ENCODE measurements at regions not wholly inside any gene's neighbourhood (a gene's known extent, or its start where the extent isn't known, plus 50 kb on each side); places are given as distances from the start of the nearest gene placed in this dataset.
A peak's percentile ranks its signal among the peaks of the same experiment; 100 is the strongest.
"Not testable (repeated sequence)": the region's sequence is repeated elsewhere in the genome, so short reads cannot be mapped to it uniquely, and the experiment has no call there.

DNA sequence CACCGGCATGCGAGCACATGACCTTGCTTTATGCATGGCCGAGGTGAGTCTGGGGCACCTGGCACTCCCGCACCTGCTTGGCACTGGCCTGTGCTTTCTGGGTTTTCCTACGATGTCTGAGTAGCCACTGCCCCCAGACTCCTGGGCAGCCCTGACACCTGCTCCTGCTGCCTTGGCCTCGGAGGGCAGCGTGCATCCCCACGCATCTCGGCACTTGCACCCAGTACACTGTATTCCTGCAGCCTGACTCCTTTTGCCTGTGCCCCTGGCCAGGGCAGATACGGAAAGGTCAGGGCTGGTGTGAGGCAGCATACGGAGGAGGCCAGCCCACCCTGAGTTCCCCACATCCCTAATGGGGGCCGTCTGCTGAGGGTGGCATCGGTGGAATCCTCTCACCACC, 340.6 kb downstream of the TEX29 start:
- no peak overlapping the region for H3K4me3 ChIP-seq (ENCODE audit: low read depth in 1 of 2, low read length in 2 of 2)
- peaks cover 0 to 21% of the 10 kb centered on the region in 2 donors for H3K4me1 ChIP-seq (ENCODE audit: control insufficient read depth in 1 of 2, insufficient read depth in 2 of 2, low read length in 2 of 2)
- H3K9me3 ChIP-seq (ENCODE audit: control insufficient read depth in 1 of 2, low read length in 2 of 2) = no peaks in the 10 kb centered on the region
- no peaks in the 10 kb centered on the region for H3K27me3 ChIP-seq (ENCODE audit: low read depth, low read length)
- H3K27ac ChIP-seq (ENCODE audit: low read length) = no peak overlapping the region
- H3K36me3 ChIP-seq (ENCODE audit: control insufficient read depth in 1 of 2, insufficient read depth in 2 of 2, low read length in 2 of 2) = no peaks in the 10 kb centered on the region

DNA sequence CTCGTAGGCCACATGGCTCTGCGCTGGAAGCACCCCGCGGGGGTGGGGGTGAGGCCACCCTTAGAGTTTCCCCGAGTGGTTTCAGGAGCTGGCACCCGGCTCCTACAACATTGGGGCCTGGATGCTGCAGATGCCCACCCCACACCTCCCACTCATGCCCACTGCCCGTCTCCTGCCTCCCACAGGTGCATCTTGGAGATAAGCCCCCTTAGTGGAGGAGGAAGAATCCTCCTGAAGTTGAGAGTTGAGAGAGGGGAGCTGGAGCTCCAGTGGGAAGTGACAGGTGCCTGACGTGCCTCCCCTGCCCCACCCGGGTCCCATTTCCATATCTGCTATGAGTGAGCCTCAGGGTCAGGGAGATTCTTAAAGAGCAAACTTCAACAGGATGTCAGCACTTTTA, 341.3 kb downstream of the TEX29 start:
- H3K4me1 ChIP-seq (ENCODE audit: control insufficient read depth in 1 of 2, insufficient read depth in 2 of 2, low read length in 2 of 2) = peaks cover 0 to 21% of the 10 kb centered on the region in 2 donors
- no peaks in the 10 kb centered on the region for H3K36me3 ChIP-seq (ENCODE audit: control insufficient read depth in 1 of 2, insufficient read depth in 2 of 2, low read length in 2 of 2)
- no peaks in the 10 kb centered on the region for H3K27me3 ChIP-seq (ENCODE audit: low read depth, low read length)
- no peak overlapping the region for H3K27ac ChIP-seq (ENCODE audit: low read length)
- H3K9me3 ChIP-seq (ENCODE audit: control insufficient read depth in 1 of 2, low read length in 2 of 2) = no peaks in the 10 kb centered on the region
- no peak overlapping the region for H3K4me3 ChIP-seq (ENCODE audit: low read depth in 1 of 2, low read length in 2 of 2)

DNA sequence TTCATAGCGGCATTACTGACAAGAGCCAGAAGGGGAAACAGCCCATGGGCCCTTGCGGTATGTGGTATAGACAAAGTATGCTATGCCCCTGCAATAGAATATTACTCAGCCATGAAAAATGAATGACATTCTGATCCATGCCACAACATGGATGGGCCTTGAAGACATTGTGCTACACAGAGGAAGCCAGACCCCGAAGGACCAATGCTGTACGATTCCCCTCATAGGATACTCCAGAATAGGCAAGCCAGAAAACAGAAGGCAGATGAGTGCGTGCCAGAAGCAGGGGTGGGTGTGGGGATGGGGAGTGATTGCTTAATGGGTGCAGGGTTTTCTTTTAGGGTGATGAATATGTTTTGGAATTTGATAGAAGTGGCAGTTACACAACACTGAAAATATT, 342.0 kb downstream of the TEX29 start:
- Histone ChIP-seq H3K9me3 (ENCODE audit: control insufficient read depth in 1 of 2, low read length in 2 of 2) (no peaks in the 10 kb centered on the region), H3K4me3 (ENCODE audit: low read depth in 1 of 2, low read length in 2 of 2) (no peak overlapping the region), H3K27me3 (ENCODE audit: low read depth, low read length) (no peaks in the 10 kb centered on the region)

DNA sequence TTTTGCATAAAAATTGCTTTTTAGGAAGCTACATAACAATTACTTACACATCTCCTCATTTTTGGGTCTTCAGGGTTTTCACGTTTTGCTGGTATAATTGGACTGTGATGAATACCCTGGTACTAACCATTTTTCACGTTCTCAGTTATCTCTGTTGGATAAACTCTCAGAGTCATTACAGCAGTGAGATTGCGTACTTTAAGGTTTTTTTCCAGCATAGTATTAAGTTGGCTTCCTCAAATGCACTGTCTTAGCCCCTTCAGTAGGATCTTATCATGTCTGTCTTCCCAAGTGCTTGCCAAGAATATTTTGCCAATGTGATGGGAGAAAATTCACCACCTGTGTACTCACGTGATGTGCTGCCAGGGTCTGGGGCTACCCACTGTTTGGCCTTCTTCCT, 342.5 kb downstream of the TEX29 start:
- H3K36me3 ChIP-seq (ENCODE audit: control insufficient read depth in 1 of 2, insufficient read depth in 2 of 2, low read length in 2 of 2) = no peaks in the 10 kb centered on the region
- H3K4me1 ChIP-seq (ENCODE audit: control insufficient read depth in 1 of 2, insufficient read depth in 2 of 2, low read length in 2 of 2) = peaks cover 0 to 21% of the 10 kb centered on the region in 2 donors
- no peaks in the 10 kb centered on the region for H3K9me3 ChIP-seq (ENCODE audit: control insufficient read depth in 1 of 2, low read length in 2 of 2)
- no peaks in the 10 kb centered on the region for H3K27me3 ChIP-seq (ENCODE audit: low read depth, low read length)
- no peak overlapping the region for H3K4me3 ChIP-seq (ENCODE audit: low read depth in 1 of 2, low read length in 2 of 2)
- H3K27ac ChIP-seq (ENCODE audit: low read length) = peak overlapping the region; percentile 27

More for the DNA sequence above, 342.0 kb downstream of the TEX29 start:
- no peak overlapping the region for H3K27ac ChIP-seq (ENCODE audit: low read length)
- H3K4me1 ChIP-seq (ENCODE audit: control insufficient read depth in 1 of 2, insufficient read depth in 2 of 2, low read length in 2 of 2) = peaks cover 0 to 21% of the 10 kb centered on the region in 2 donors
- H3K36me3 ChIP-seq (ENCODE audit: control insufficient read depth in 1 of 2, insufficient read depth in 2 of 2, low read length in 2 of 2) = no peaks in the 10 kb centered on the region

DNA sequence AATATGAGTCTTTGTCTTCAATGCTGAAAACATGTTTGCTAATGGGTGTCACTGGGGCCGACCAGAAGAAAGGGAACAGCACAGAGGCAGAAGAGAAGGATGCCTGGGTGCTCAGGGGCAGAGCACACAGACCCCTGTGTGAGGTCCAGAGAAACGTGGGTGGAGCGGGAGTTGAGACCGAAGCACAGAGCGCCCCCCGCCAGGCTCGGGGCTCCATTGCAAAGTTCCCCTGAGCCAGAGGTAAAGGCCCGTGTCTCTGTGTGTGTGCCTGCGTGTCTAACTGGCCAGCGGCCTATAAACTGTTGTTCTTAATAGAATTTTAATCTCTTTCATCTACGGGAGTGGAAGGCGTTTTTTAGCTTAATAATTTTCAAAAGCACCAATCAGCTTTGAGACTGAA, 343.1 kb downstream of the TEX29 start:
- Histone ChIP-seq H3K27me3 (ENCODE audit: low read depth, low read length) (no peaks in the 10 kb centered on the region), H3K9me3 (ENCODE audit: control insufficient read depth in 1 of 2, low read length in 2 of 2) (no peaks in the 10 kb centered on the region), H3K4me1 (ENCODE audit: control insufficient read depth in 1 of 2, insufficient read depth in 2 of 2, low read length in 2 of 2) (peaks cover 0 to 21% of the 10 kb centered on the region in 2 donors), H3K36me3 (ENCODE audit: control insufficient read depth in 1 of 2, insufficient read depth in 2 of 2, low read length in 2 of 2) (no peaks in the 10 kb centered on the region), H3K27ac (ENCODE audit: low read length) (peak overlapping the region; percentile 27), H3K4me3 (ENCODE audit: low read depth in 1 of 2, low read length in 2 of 2) (no peak overlapping the region)

DNA sequence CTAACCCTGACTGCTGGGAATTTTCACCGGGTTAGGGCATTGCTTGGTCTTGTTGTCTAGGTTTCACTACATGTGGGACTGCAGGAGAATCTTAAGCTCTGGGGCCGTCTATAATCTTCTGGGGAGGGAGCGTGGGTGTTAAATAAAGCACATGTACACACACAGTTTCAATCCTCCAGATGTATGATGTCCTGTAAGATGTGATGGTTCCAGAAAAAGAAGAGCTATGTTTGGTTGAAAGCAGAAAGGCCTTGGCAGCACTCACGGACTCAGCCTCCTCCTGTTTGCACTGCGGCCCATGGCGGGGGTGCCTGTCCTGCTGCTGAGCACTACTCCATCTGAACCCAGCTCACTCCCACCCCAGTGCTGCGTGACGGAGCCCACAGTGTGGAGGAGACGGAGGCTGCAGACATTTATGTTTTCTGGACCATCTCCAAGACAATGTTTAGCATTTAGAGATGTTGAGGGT, 343.5 kb downstream of the TEX29 start:
- Histone ChIP-seq H3K4me1 (ENCODE audit: control insufficient read depth in 1 of 2, insufficient read depth in 2 of 2, low read length in 2 of 2) (peaks cover 0 to 21% of the 10 kb centered on the region in 2 donors), H3K27ac (ENCODE audit: low read length) (peak overlapping the region; percentile 11), H3K27me3 (ENCODE audit: low read depth, low read length) (no peaks in the 10 kb centered on the region), H3K36me3 (ENCODE audit: control insufficient read depth in 1 of 2, insufficient read depth in 2 of 2, low read length in 2 of 2) (no peaks in the 10 kb centered on the region), H3K4me3 (ENCODE audit: low read depth in 1 of 2, low read length in 2 of 2) (no peak overlapping the region), H3K9me3 (ENCODE audit: control insufficient read depth in 1 of 2, low read length in 2 of 2) (no peaks in the 10 kb centered on the region)

DNA sequence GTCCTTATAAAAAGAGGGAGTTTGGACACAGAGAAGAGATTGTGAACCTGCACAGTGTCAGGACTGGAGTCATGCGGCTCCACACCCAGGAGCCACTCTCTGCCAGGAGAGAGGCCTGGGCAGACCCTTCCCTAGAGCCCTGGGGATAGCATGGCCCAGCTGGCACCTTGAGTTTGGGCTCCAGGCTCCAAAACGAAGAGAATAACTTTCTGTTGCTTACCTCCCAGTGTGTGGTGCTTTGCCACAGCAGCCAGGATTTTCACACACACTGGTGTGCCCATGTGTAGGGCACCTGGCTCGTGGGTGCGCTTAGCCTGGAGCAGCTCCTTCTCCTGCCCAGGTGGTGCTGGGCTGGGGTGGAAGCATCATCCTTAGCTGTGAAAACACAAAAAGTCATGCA, 344.3 kb downstream of the TEX29 start:
- Histone ChIP-seq H3K4me1 (ENCODE audit: control insufficient read depth in 1 of 2, insufficient read depth in 2 of 2, low read length in 2 of 2) (peaks cover 0 to 21% of the 10 kb centered on the region in 2 donors), H3K27ac (ENCODE audit: low read length) (no peak overlapping the region), H3K9me3 (ENCODE audit: control insufficient read depth in 1 of 2, low read length in 2 of 2) (no peaks in the 10 kb centered on the region), H3K27me3 (ENCODE audit: low read depth, low read length) (no peaks in the 10 kb centered on the region), H3K4me3 (ENCODE audit: low read depth in 1 of 2, low read length in 2 of 2) (no peak overlapping the region), H3K36me3 (ENCODE audit: control insufficient read depth in 1 of 2, insufficient read depth in 2 of 2, low read length in 2 of 2) (no peaks in the 10 kb centered on the region)

DNA sequence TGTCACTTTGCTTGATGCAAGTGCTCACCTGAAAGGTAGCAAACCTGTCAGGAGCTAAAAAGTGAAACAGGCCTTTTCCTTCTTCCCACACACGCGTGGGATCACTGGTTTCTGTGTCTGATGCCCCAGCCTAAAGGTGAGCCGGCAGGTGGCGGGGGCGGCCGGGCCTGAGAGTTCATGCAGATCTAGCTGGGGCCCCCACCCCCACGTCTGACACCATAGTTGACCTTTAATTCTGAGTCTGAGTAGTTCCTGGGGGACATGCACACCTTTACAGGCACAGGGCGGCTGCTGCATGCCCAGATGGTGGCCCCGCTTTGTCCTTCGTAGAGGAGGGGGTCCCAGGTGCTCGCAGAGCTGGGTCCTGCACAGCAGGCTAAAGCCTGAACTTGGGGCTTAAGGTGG, 345.3 kb downstream of the TEX29 start:
- Histone ChIP-seq H3K4me3 (ENCODE audit: low read depth in 1 of 2, low read length in 2 of 2) (no peak overlapping the region), H3K27ac (ENCODE audit: low read length) (no peak overlapping the region), H3K36me3 (ENCODE audit: control insufficient read depth in 1 of 2, insufficient read depth in 2 of 2, low read length in 2 of 2) (no peaks in the 10 kb centered on the region), H3K4me1 (ENCODE audit: control insufficient read depth in 1 of 2, insufficient read depth in 2 of 2, low read length in 2 of 2) (peaks cover 0 to 15% of the 10 kb centered on the region in 2 donors), H3K27me3 (ENCODE audit: low read depth, low read length) (no peaks in the 10 kb centered on the region), H3K9me3 (ENCODE audit: control insufficient read depth in 1 of 2, low read length in 2 of 2) (no peaks in the 10 kb centered on the region)

DNA sequence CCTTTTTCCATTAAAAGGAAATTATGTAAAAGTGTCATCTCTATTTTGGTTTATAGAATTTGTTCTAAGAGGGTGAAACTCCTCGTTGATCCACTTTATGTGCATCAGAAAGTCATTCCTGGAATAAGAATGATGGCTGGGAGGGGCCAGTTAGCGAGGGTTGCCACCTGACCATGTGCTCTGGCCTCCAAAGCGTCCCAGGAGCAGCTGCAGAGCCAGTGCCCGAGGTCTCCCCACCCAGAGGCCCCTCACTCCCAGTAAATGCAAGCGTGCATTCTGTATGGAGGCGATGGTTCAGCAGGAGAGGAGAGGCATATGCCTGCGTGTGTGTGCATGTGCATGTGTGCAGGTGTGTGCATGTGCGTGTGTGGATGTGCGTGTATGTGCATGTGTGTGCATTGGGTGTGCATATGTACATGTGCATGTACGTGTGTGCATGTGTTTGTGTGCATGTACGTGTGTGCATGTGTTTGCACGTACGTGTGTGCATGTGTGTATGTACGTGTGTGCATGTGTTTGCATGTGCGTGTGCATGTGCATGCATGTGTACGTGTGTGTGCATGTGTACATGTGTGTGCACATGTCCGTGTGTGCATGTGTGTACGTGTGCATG, 345.8 kb downstream of the TEX29 start:
- H3K27me3 ChIP-seq (ENCODE audit: low read depth, low read length) = no peaks in the 10 kb centered on the region
- peaks cover 0 to 15% of the 10 kb centered on the region in 2 donors for H3K4me1 ChIP-seq (ENCODE audit: control insufficient read depth in 1 of 2, insufficient read depth in 2 of 2, low read length in 2 of 2)
- no peak overlapping the region for H3K27ac ChIP-seq (ENCODE audit: low read length)
- no peaks in the 10 kb centered on the region for H3K36me3 ChIP-seq (ENCODE audit: control insufficient read depth in 1 of 2, insufficient read depth in 2 of 2, low read length in 2 of 2)
- no peaks in the 10 kb centered on the region for H3K9me3 ChIP-seq (ENCODE audit: control insufficient read depth in 1 of 2, low read length in 2 of 2)
- H3K4me3 ChIP-seq (ENCODE audit: low read depth in 1 of 2, low read length in 2 of 2) = no peak overlapping the region

DNA sequence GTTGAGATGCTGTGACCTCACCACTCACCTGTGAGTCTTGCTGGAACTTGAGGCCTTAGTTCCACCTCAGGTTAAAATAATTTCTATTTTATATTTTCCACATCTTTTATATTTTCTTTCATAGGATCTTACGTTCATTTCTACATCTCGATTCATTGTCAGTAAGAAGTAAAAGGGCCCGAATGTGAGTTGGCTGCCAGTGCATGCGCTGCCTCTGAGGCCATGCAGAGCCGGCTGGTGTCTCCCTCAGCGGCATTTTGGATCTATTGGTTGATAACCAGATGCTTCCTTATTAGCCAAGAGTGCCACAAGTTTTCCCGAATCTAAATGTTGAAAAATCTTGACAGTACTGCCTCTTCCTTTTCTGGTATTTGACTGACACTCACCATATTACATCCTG, 347.3 kb downstream of the TEX29 start:
- Histone ChIP-seq H3K27ac (ENCODE audit: low read length) (no peak overlapping the region), H3K36me3 (ENCODE audit: control insufficient read depth in 1 of 2, insufficient read depth in 2 of 2, low read length in 2 of 2) (no peaks in the 10 kb centered on the region), H3K27me3 (ENCODE audit: low read depth, low read length) (no peaks in the 10 kb centered on the region), H3K9me3 (ENCODE audit: control insufficient read depth in 1 of 2, low read length in 2 of 2) (no peaks in the 10 kb centered on the region), H3K4me1 (ENCODE audit: control insufficient read depth in 1 of 2, insufficient read depth in 2 of 2, low read length in 2 of 2) (peaks cover 0 to 15% of the 10 kb centered on the region in 2 donors), H3K4me3 (ENCODE audit: low read depth in 1 of 2, low read length in 2 of 2) (no peak overlapping the region)

DNA sequence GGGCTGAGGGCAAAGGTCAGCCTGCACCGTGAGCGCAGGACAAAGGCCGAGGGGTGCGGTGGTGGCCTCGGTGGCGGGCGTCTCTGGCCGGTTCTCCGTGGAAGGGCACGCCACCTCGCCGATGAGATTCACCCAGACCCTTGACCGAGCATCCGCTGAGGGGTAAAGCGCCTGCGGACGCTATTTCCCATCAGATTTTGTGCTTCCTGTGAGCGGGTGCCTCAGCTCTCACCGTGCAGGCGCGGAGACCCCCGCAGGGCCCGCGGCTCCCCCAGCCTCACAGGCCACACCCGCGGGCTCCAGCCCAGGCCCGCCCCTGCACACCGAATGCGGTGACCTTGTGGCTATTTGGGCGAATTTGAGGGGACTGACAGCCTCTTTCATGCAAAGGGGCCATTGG, 348.0 kb downstream of the TEX29 start:
- Histone ChIP-seq H3K4me1 (ENCODE audit: control insufficient read depth in 1 of 2, insufficient read depth in 2 of 2, low read length in 2 of 2) (peaks cover 0 to 15% of the 10 kb centered on the region in 2 donors), H3K9me3 (ENCODE audit: control insufficient read depth in 1 of 2, low read length in 2 of 2) (no peaks in the 10 kb centered on the region), H3K27me3 (ENCODE audit: low read depth, low read length) (no peaks in the 10 kb centered on the region), H3K36me3 (ENCODE audit: control insufficient read depth in 1 of 2, insufficient read depth in 2 of 2, low read length in 2 of 2) (no peaks in the 10 kb centered on the region), H3K4me3 (ENCODE audit: low read depth in 1 of 2, low read length in 2 of 2) (no peak overlapping the region), H3K27ac (ENCODE audit: low read length) (no peak overlapping the region)

DNA sequence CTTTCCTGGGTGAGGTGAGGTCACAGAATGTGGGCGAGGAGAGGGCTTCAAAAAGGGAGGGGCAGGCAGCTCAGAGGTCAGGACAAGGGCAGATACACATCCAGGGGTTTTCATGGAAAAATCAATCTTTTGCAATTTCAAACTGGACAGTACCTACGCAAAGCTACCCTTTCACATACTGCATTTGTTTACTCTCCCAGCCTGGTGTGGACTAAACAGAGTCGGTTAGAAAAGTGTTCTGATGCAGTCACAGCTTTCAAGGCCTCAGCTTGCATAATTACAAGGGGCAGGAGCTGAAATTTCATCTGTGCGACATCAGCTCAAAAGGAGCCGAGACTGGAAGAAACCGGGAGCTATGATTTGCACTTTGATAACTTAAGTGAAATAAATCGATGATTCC, 351.8 kb downstream of the TEX29 start:
- H3K9me3 ChIP-seq (ENCODE audit: control insufficient read depth in 1 of 2, low read length in 2 of 2); H3K4me1 ChIP-seq (ENCODE audit: control insufficient read depth in 1 of 2, insufficient read depth in 2 of 2, low read length in 2 of 2); H3K27ac ChIP-seq (ENCODE audit: low read length); H3K27me3 ChIP-seq (ENCODE audit: low read depth, low read length); H3K36me3 ChIP-seq (ENCODE audit: control insufficient read depth in 1 of 2, insufficient read depth in 2 of 2, low read length in 2 of 2); H3K4me3 ChIP-seq (ENCODE audit: low read depth in 1 of 2, low read length in 2 of 2): not testable (repeated sequence)

Measured in muscle layer of duodenum (tissue), 2 donors.